H1 (cell line): ENCODE measurements at regions not wholly inside any gene's neighbourhood (a gene's known extent, or its start where the extent isn't known, plus 50 kb on each side); places are given as distances from the start of the nearest gene placed in this dataset.

Experiments
- GTF2F1 ChIP-seq: IDR thresholded peaks from 2 replicates; pipeline ENCODE4 v1.6.1; 2012; ENCODE audit warnings: low read depth, low read length, improper control_type of control experiment, borderline replicate concordance
- JUN ChIP-seq: IDR thresholded peaks from 2 replicates; pipeline ENCODE4 v1.6.1; 2011; ENCODE audit warnings: low read depth, mild to moderate bottlenecking, improper control_type of control experiment, low read length
- JUND ChIP-seq: IDR thresholded peaks from 2 replicates; pipeline ENCODE4 v1.6.1; 2011; ENCODE audit warnings: mild to moderate bottlenecking, improper control_type of control experiment, low read length
- MAFK ChIP-seq: IDR thresholded peaks from 2 replicates; pipeline ENCODE4 v1.6.1; 2012; ENCODE audit warnings: low read depth, mild to moderate bottlenecking, improper control_type of control experiment, low read length
- SP2 ChIP-seq: IDR thresholded peaks from 2 replicates; pipeline ENCODE4 v1.6.1; 2012; ENCODE audit warnings: mild to moderate bottlenecking, low read length, inconsistent platforms
- USF2 ChIP-seq: IDR thresholded peaks from 2 replicates; pipeline ENCODE4 v1.6.1; 2011; ENCODE audit warnings: low read length, improper control_type of control experiment

- TF ChIP-seq GTF2F1 = no peak
- no peak for TF ChIP-seq JUND
- TF ChIP-seq JUN = no peak
- TF ChIP-seq MAFK = no peak
- no peak for TF ChIP-seq SP2
- TF ChIP-seq USF2 = no peak
Observed at GRCh38 chr5:6545770-6546690, 86.8 kb downstream of the NSUN2 start (continued).
